ENCODE measurements at regions not wholly inside any gene's neighbourhood (a gene's known extent, or its start where the extent isn't known, plus 50 kb on each side); places are given as distances from the start of the nearest gene placed in this dataset.

GRCh38 chr4:137968956-137969678, 273.0 kb downstream of the SLC7A11 start:
- DNase-seq (ENCODE audit: low spot score), result no peak
- Histone ChIP-seq H3K14ac (ENCODE audit: low read length) (no peak overlapping the region), H3K18ac (ENCODE audit: low read length) (no peak overlapping the region), H3K4me1 (ENCODE audit: control insufficient read depth in 2 of 2, insufficient read depth in 1 of 2, low read depth in 1 of 2, low read length in 2 of 2) (no peaks in the 10 kb centered on the region), H3K23ac (ENCODE audit: low read depth, low read length, poor library complexity) (no peak overlapping the region), H2BK12ac (ENCODE audit: low read length) (no peak overlapping the region), H2BK5ac (ENCODE audit: low read length) (no peak overlapping the region), H3K4me3 (ENCODE audit: low read length in 2 of 2) (no peak overlapping the region), H4K8ac (ENCODE audit: low read depth, low read length) (no peak overlapping the region), H3K9ac (ENCODE audit: low read depth, low read length, poor library complexity) (no peak overlapping the region), H3K36me3 (replicated peaks in 1 of 2; ENCODE audit: control insufficient read depth in 2 of 2, insufficient read depth in 2 of 2, low read length in 2 of 2) (no peaks in the 10 kb centered on the region), H4K91ac (ENCODE audit: low read depth, low read length, poor library complexity) (no peak overlapping the region), H3K9me3 (replicated peaks in 1 of 2; ENCODE audit: control insufficient read depth in 2 of 2, insufficient read depth in 1 of 2, low read depth in 1 of 2, low read length in 2 of 2) (no peaks in the 10 kb centered on the region), H3K27me3 (ENCODE audit: control insufficient read depth in 3 of 3, insufficient read depth in 3 of 3, low read depth in 1 of 3, low read length in 3 of 3) (no peaks in the 10 kb centered on the region), H2AFZ (ENCODE audit: low read length) (no peak overlapping the region), H3K4ac (ENCODE audit: low read length) (no peak overlapping the region), H3K27ac (replicated peaks; ENCODE audit: low read length) (no peak overlapping the region), H2AK5ac (ENCODE audit: low read depth, low read length) (no peak overlapping the region), H3K79me1 (ENCODE audit: low read depth, low read length) (no peaks in the 10 kb centered on the region), H2BK120ac (ENCODE audit: low read depth, low read length) (no peak overlapping the region), H3K4me2 (ENCODE audit: insufficient read depth, low read length, poor library complexity, severe bottlenecking) (no peak overlapping the region), H2BK15ac (ENCODE audit: low read length) (no peak overlapping the region)
- no CpG with 5 or more reads among the region's 3 CpGs for WGBS, 2 donors (ENCODE audit: extremely low coverage in 2 of 2, insufficient read length in 2 of 2, insufficient replicate concordance in 1 of 2)

- H2BK120ac ChIP-seq (ENCODE audit: low read depth, low read length), result no peak overlapping the region
- no peak overlapping the region for H4K8ac ChIP-seq (ENCODE audit: low read depth, low read length)
- H3K14ac ChIP-seq (ENCODE audit: low read length), result no peak overlapping the region
- no peaks in the 10 kb centered on the region for H3K9me3 ChIP-seq (replicated peaks in 1 of 2; ENCODE audit: control insufficient read depth in 2 of 2, insufficient read depth in 1 of 2, low read depth in 1 of 2, low read length in 2 of 2)
- no peak overlapping the region for H3K4ac ChIP-seq (ENCODE audit: low read length)
- H3K18ac ChIP-seq (ENCODE audit: low read length), result no peak overlapping the region
- no peak overlapping the region for H4K91ac ChIP-seq (ENCODE audit: low read depth, low read length, poor library complexity)
- H2BK5ac ChIP-seq (ENCODE audit: low read length), result no peak overlapping the region
- H3K79me1 ChIP-seq (ENCODE audit: low read depth, low read length), result no peaks in the 10 kb centered on the region
- H2AFZ ChIP-seq (ENCODE audit: low read length), result peak overlapping the region; percentile 21
- H3K4me3 ChIP-seq (ENCODE audit: low read length in 2 of 2), result no peak overlapping the region
- no CpG with 5 or more reads among the region's 6 CpGs for WGBS, 2 donors (ENCODE audit: extremely low coverage in 2 of 2, insufficient read length in 2 of 2, insufficient replicate concordance in 1 of 2)
- H3K9ac ChIP-seq (ENCODE audit: low read depth, low read length, poor library complexity), result no peak overlapping the region
- H3K4me2 ChIP-seq (ENCODE audit: insufficient read depth, low read length, poor library complexity, severe bottlenecking), result no peak overlapping the region
- no peak overlapping the region for H3K23ac ChIP-seq (ENCODE audit: low read depth, low read length, poor library complexity)
- H2AK5ac ChIP-seq (ENCODE audit: low read depth, low read length), result no peak overlapping the region
- H2BK12ac ChIP-seq (ENCODE audit: low read length), result no peak overlapping the region
- no peak overlapping the region for H2BK15ac ChIP-seq (ENCODE audit: low read length)
- no peaks in the 10 kb centered on the region for H3K4me1 ChIP-seq (ENCODE audit: control insufficient read depth in 2 of 2, insufficient read depth in 1 of 2, low read depth in 1 of 2, low read length in 2 of 2)
- H3K27me3 ChIP-seq (ENCODE audit: control insufficient read depth in 3 of 3, insufficient read depth in 3 of 3, low read depth in 1 of 3, low read length in 3 of 3), result no peaks in the 10 kb centered on the region
- H3K27ac ChIP-seq (replicated peaks; ENCODE audit: low read length), result no peak overlapping the region
- no peaks in the 10 kb centered on the region for H3K36me3 ChIP-seq (replicated peaks in 1 of 2; ENCODE audit: control insufficient read depth in 2 of 2, insufficient read depth in 2 of 2, low read length in 2 of 2)
- DNase-seq (ENCODE audit: low spot score), result no peak
These were observed 274.5 kb downstream of the SLC7A11 start for GRCh38 chr4:137967480-137968190.

- no peak overlapping the region for H4K91ac ChIP-seq (ENCODE audit: low read depth, low read length, poor library complexity)
- H2BK120ac ChIP-seq (ENCODE audit: low read depth, low read length), result no peak overlapping the region
- H3K9ac ChIP-seq (ENCODE audit: low read depth, low read length, poor library complexity), result no peak overlapping the region
- H2BK12ac ChIP-seq (ENCODE audit: low read length), result no peak overlapping the region
- no peak overlapping the region for H2AK5ac ChIP-seq (ENCODE audit: low read depth, low read length)
- no peaks in the 10 kb centered on the region for H3K4me1 ChIP-seq (ENCODE audit: control insufficient read depth in 2 of 2, insufficient read depth in 1 of 2, low read depth in 1 of 2, low read length in 2 of 2)
- H3K18ac ChIP-seq (ENCODE audit: low read length), result no peak overlapping the region
- no peak overlapping the region for H4K8ac ChIP-seq (ENCODE audit: low read depth, low read length)
- no peaks in the 10 kb centered on the region for H3K27me3 ChIP-seq (ENCODE audit: control insufficient read depth in 3 of 3, insufficient read depth in 3 of 3, low read depth in 1 of 3, low read length in 3 of 3)
- no peak overlapping the region for H2BK5ac ChIP-seq (ENCODE audit: low read length)
- no CpG with 5 or more reads among the region's 3 CpGs for WGBS, 2 donors (ENCODE audit: extremely low coverage in 2 of 2, insufficient read length in 2 of 2, insufficient replicate concordance in 1 of 2)
- no peak overlapping the region for H3K4me3 ChIP-seq (ENCODE audit: low read length in 2 of 2)
- H3K9me3 ChIP-seq (replicated peaks in 1 of 2; ENCODE audit: control insufficient read depth in 2 of 2, insufficient read depth in 1 of 2, low read depth in 1 of 2, low read length in 2 of 2), result no peaks in the 10 kb centered on the region
- H3K36me3 ChIP-seq (replicated peaks in 1 of 2; ENCODE audit: control insufficient read depth in 2 of 2, insufficient read depth in 2 of 2, low read length in 2 of 2), result no peaks in the 10 kb centered on the region
- DNase-seq (ENCODE audit: low spot score), result no peak
- H3K4ac ChIP-seq (ENCODE audit: low read length), result no peak overlapping the region
- no peak overlapping the region for H3K14ac ChIP-seq (ENCODE audit: low read length)
- no peak overlapping the region for H3K23ac ChIP-seq (ENCODE audit: low read depth, low read length, poor library complexity)
- H3K4me2 ChIP-seq (ENCODE audit: insufficient read depth, low read length, poor library complexity, severe bottlenecking), result no peak overlapping the region
- no peak overlapping the region for H2AFZ ChIP-seq (ENCODE audit: low read length)
- no peak overlapping the region for H2BK15ac ChIP-seq (ENCODE audit: low read length)
- H3K27ac ChIP-seq (replicated peaks; ENCODE audit: low read length), result no peak overlapping the region
- H3K79me1 ChIP-seq (ENCODE audit: low read depth, low read length), result no peaks in the 10 kb centered on the region
These were observed 275.6 kb downstream of the SLC7A11 start for GRCh38 chr4:137966504-137966903.

GRCh38 chr4:137961051-137961438, 281.1 kb downstream of the SLC7A11 start:
- Histone ChIP-seq H3K9me3 (replicated peaks in 1 of 2; ENCODE audit: control insufficient read depth in 2 of 2, insufficient read depth in 1 of 2, low read depth in 1 of 2, low read length in 2 of 2) (no peaks in the 10 kb centered on the region), H3K9ac (ENCODE audit: low read depth, low read length, poor library complexity) (no peak overlapping the region), H3K18ac (ENCODE audit: low read length) (no peak overlapping the region), H3K23ac (ENCODE audit: low read depth, low read length, poor library complexity) (no peak overlapping the region), H3K79me1 (ENCODE audit: low read depth, low read length) (no peaks in the 10 kb centered on the region), H2BK15ac (ENCODE audit: low read length) (no peak overlapping the region), H2BK5ac (ENCODE audit: low read length) (no peak overlapping the region), H3K4me1 (ENCODE audit: control insufficient read depth in 2 of 2, insufficient read depth in 1 of 2, low read depth in 1 of 2, low read length in 2 of 2) (no peaks in the 10 kb centered on the region), H3K27ac (replicated peaks; ENCODE audit: low read length) (no peak overlapping the region), H4K8ac (ENCODE audit: low read depth, low read length) (no peak overlapping the region), H3K27me3 (ENCODE audit: control insufficient read depth in 3 of 3, insufficient read depth in 3 of 3, low read depth in 1 of 3, low read length in 3 of 3) (no peaks in the 10 kb centered on the region), H3K36me3 (replicated peaks in 1 of 2; ENCODE audit: control insufficient read depth in 2 of 2, insufficient read depth in 2 of 2, low read length in 2 of 2) (no peaks in the 10 kb centered on the region), H2AFZ (ENCODE audit: low read length) (no peak overlapping the region), H2AK5ac (ENCODE audit: low read depth, low read length) (no peak overlapping the region), H2BK12ac (ENCODE audit: low read length) (no peak overlapping the region), H2BK120ac (ENCODE audit: low read depth, low read length) (no peak overlapping the region), H3K14ac (ENCODE audit: low read length) (no peak overlapping the region), H3K4ac (ENCODE audit: low read length) (no peak overlapping the region), H4K91ac (ENCODE audit: low read depth, low read length, poor library complexity) (no peak overlapping the region), H3K4me3 (ENCODE audit: low read length in 2 of 2) (no peak overlapping the region), H3K4me2 (ENCODE audit: insufficient read depth, low read length, poor library complexity, severe bottlenecking) (no peak overlapping the region)
- no peak for DNase-seq (ENCODE audit: low spot score)

Data from neuronal stem cell (in vitro differentiated cells).